Prostate gland (tissue), 2 donors: ENCODE measurements at regions not wholly inside any gene's neighbourhood (a gene's known extent, or its start where the extent isn't known, plus 50 kb on each side); places are given as distances from the start of the nearest gene placed in this dataset.
"Not testable (repeated sequence)": the region's sequence is repeated elsewhere in the genome, so short reads cannot be mapped to it uniquely, and the experiment has no call there.

Experiments used
- DNase-seq: peaks from one replicate; pipeline ENCODE4 v3.0.0-alpha.2; 2019; ENCODE audit warnings: low spot score
- H3K27ac ChIP-seq, 2 donors: fragments of 200-600 bp; sonication (generic); 2 replicates each; pipeline ENCODE4 v1.5.1; 2017 to 2019
- H3K27me3 ChIP-seq: fragments of 200-600 bp; sonication (generic); replicated peaks from 2 replicates; pipeline ENCODE4 v1.5.1; 2019; ENCODE audit not compliant: insufficient read depth
- H3K36me3 ChIP-seq, 2 donors: fragments of 200-600 bp; sonication (generic); 1 replicate in 1 of 2; 2 replicates in 1 of 2; pipeline versions ENCODE4 v1.5.1 to v1.8.1; 2017 to 2019
- H3K4me1 ChIP-seq: fragments of 200-600 bp; sonication (generic); replicated peaks from 2 replicates; pipeline ENCODE4 v1.5.1; 2019
- H3K4me3 ChIP-seq, 2 donors: fragments of 200-600 bp; sonication (generic); 2 replicates each; pipeline ENCODE4 v1.5.1; 2017 to 2019
- H3K9me3 ChIP-seq: fragments of 200-600 bp; sonication (generic); 2 replicates; pipeline ENCODE4 v1.5.1; 2017
- POLR2A ChIP-seq: fragments of 450-650 bp; IDR thresholded peaks from one replicate; pipeline ENCODE4 v1.6.1; 2016; ENCODE audit warnings: antibody characterized with exemption, mild to moderate bottlenecking
- POLR2AphosphoS5 ChIP-seq: sonication (generic); formaldehyde crosslinking; IDR thresholded peaks from one replicate; pipeline ENCODE4 v1.6.1; 2017; ENCODE audit warnings: antibody characterized with exemption
- WGBS: methylation state at CpG from one replicate; pipeline ENCODE4 v1.1.5; 2018; 5-methylcytosine and 5-hydroxymethylcytosine counted together
- intact Hi-C: fragments of 100-400 bp; cut with DNase I; formaldehyde crosslinking; loops from one replicate; pipeline ENCODE4 v1.14.2; 2022
- TF ChIP-seq, protein P1 (sequence below), 4 experiments: fragments of 200-600 bp in 2 of 4; fragments of 450-650 bp in 2 of 4; sonication (generic) in 2 of 4; IDR thresholded peaks; 1 replicate in 3 of 4; 2 replicates in 1 of 4; pipeline ENCODE4 v1.5.1; 2016 to 2019; ENCODE audit warnings: antibody characterized with exemption in 4 of 4, mild to moderate bottlenecking in 2 of 4, moderate library complexity in 2 of 4

DNA sequence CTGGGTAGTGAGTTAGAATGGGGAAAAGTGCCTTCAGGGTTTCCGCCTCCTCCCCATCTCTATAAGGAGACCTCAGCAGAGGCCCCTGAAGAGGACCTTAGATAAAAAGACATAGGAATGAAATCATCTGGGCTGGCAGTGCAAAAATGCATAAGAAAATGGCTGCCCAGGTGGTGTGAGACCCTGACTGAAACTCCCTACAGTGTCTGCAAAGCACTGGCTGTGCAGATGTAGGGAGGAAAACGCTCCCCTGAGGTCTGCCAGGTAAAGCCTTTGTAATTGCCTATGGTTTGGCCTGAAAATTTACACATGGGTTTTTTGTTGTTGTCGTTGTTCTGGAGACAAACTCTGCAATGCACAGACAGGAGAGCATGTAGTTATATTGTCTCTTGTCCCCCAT lies 128.1 kb upstream of the VWC2 start:
- Histone ChIP-seq H3K4me3 (no peak overlapping the region), H3K27me3 (no peaks in the 10 kb centered on the region), H3K27ac (no peak overlapping the region), H3K36me3 (no peaks in the 10 kb centered on the region), H3K4me1 (no peaks in the 10 kb centered on the region), H3K9me3 (no peaks in the 10 kb centered on the region)
- WGBS = 67% methylated on average over 3 of the region's 3 CpGs
- intact Hi-C loops = no loop called here
- TF ChIP-seq POLR2AphosphoS5 (no peak), POLR2A (no peak)
- TF ChIP-seq, protein P1, sequence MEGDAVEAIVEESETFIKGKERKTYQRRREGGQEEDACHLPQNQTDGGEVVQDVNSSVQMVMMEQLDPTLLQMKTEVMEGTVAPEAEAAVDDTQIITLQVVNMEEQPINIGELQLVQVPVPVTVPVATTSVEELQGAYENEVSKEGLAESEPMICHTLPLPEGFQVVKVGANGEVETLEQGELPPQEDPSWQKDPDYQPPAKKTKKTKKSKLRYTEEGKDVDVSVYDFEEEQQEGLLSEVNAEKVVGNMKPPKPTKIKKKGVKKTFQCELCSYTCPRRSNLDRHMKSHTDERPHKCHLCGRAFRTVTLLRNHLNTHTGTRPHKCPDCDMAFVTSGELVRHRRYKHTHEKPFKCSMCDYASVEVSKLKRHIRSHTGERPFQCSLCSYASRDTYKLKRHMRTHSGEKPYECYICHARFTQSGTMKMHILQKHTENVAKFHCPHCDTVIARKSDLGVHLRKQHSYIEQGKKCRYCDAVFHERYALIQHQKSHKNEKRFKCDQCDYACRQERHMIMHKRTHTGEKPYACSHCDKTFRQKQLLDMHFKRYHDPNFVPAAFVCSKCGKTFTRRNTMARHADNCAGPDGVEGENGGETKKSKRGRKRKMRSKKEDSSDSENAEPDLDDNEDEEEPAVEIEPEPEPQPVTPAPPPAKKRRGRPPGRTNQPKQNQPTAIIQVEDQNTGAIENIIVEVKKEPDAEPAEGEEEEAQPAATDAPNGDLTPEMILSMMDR (IDR thresholded peaks at IDR 0.05) = no peak
- no peak for DNase-seq

DNA sequence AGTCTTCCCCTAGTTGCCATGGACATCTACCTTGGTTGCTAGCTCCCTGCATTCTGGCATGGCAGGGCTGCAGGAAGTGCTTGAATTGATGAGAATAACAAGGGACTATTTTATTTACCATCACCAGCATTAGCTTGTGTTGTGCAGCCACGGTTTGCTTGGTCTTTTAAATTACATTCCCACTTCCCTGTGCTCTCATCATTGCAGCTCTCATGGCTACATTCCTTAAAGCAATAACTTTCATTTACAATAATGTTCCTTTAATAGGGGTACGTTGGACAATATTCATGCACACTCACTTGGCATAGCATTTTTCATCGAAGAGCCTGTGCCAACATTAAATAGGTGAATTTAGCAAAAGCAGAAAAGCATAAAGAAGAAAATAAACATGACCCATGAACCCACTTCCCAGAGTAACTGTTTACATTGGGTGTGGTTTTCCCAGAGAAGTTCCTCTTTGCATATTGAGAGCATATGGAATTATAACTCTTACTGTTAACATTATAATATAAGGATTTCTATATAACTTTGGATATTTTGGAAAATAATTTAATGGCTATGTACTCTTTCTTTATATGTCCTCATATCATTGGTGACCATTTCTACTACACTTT lies 113.2 kb upstream of the VWC2 start:
- Histone ChIP-seq H3K9me3 (no peaks in the 10 kb centered on the region), H3K4me3 (no peak overlapping the region), H3K4me1 (no peaks in the 10 kb centered on the region), H3K27ac (no peak overlapping the region), H3K27me3 (no peaks in the 10 kb centered on the region), H3K36me3 (no peaks in the 10 kb centered on the region)
- 44% methylated on average over 3 of the region's 3 CpGs for WGBS
- DNase-seq = no peak
- intact Hi-C loops = no loop called here
- TF ChIP-seq, protein P1 (IDR thresholded peaks at IDR 0.05) = no peak
- TF ChIP-seq POLR2A (no peak), POLR2AphosphoS5 (no peak)

DNA sequence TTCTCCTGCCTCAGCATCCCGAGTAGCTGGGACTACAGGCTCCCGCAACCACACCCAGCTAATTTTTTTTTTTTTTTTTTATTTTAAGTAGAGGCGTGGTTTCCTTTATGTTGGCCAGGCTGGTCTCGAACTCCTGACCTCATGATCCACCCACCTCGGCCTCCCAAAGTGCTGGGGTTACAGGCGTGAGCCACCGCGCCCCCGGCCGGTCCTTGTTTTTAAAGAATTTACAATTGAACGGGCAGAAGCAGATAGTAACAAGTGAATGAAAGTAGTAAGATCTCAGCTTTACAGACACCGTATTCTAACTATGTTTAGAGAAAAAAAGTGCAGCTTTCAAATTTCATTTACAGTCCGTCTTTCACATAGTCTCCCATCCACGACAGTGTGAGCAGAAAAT lies 112.5 kb upstream of the VWC2 start:
- Histone ChIP-seq H3K9me3 (no peaks in the 10 kb centered on the region), H3K27me3 (no peaks in the 10 kb centered on the region), H3K27ac (no peak overlapping the region), H3K36me3 (no peaks in the 10 kb centered on the region), H3K4me3 (no peak overlapping the region), H3K4me1 (no peaks in the 10 kb centered on the region)
- TF ChIP-seq, protein P1 (IDR thresholded peaks at IDR 0.05) = no peak
- TF ChIP-seq POLR2A (no peak), POLR2AphosphoS5 (no peak)
- 86% methylated on average over 14 of the region's 14 CpGs for WGBS
- DNase-seq = no peak
- intact Hi-C loops = no loop called here

DNA sequence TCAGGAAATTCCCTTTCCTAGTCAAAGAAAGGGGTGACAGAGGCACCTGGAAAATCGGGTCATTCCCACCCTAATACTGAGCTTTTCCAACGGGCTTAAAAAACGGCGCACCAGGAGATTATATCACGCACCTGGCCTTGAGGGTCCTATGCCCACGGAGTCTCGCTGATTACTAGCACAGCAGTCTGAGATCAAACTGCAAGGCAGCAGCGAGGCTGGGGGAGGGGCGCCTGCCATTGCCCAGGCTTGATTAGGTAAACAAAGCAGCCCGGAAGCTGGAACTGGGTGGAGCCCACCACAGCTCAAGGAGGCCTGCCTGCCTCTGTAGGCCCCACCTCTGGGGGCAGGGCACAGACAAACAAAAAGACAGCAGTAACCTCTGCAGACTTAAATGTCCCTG lies 107.5 kb upstream of the VWC2 start:
- H3K27me3 ChIP-seq, intact Hi-C loops, H3K27ac ChIP-seq, H3K4me1 ChIP-seq, DNase-seq, H3K36me3 ChIP-seq, H3K4me3 ChIP-seq, H3K9me3 ChIP-seq: not testable (repeated sequence)
- 61% methylated on average over 10 of the region's 10 CpGs for WGBS

DNA sequence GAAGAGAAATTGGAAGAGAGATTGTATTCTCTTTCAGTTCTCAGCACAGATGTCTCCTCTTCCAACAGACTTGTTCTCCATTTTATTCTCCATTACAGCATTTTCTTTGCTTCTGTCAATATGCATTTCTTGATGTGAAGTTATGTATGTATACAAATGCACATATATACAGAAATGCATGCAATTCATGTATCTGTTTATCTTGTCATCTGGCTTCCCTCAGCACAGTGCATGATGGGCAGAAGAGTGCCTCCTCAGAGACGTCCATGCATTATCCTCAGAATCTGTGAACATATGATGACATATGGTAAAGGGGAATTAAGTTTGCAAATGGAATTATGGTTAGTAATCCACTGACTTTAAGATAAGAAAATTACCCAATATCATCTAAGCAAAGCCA lies 106.7 kb upstream of the VWC2 start:
- no peak overlapping the region for H3K27ac ChIP-seq
- H3K4me3 ChIP-seq = no peak overlapping the region
- no peak for DNase-seq
- H3K9me3 ChIP-seq = no peaks in the 10 kb centered on the region
- H3K27me3 ChIP-seq = no peaks in the 10 kb centered on the region
- WGBS = 68% methylated on average over 1 of the region's 1 CpG
- H3K36me3 ChIP-seq = no peaks in the 10 kb centered on the region
- intact Hi-C loops = no loop called here
- TF ChIP-seq POLR2A (no peak), POLR2AphosphoS5 (no peak)
- TF ChIP-seq, protein P1 (IDR thresholded peaks at IDR 0.05) = no peak
- H3K4me1 ChIP-seq = no peaks in the 10 kb centered on the region
